Stimulated activated CD4-positive, alpha-beta T cell treated with anti-CD3 and anti-CD28 coated beads, Interleukin-12 subunit alpha, Interleukin-12 subunit beta, amount 100 ng/mL, for 48 hours (primary cell): ENCODE measurements at regions not wholly inside any gene's neighbourhood (a gene's known extent, or its start where the extent isn't known, plus 50 kb on each side); places are given as distances from the start of the nearest gene placed in this dataset.

Experiments used
- DNase-seq, 3 donors: peaks; one replicate each; pipeline ENCODE4 v3.0.0-alpha.2; 2020; ENCODE audit warnings: low read depth in 2 of 3, low spot score in 1 of 3

GRCh38 chr12:25824734-25825133 lies 133.7 kb upstream of the RASSF8 start:
- no peak for DNase-seq

DNA sequence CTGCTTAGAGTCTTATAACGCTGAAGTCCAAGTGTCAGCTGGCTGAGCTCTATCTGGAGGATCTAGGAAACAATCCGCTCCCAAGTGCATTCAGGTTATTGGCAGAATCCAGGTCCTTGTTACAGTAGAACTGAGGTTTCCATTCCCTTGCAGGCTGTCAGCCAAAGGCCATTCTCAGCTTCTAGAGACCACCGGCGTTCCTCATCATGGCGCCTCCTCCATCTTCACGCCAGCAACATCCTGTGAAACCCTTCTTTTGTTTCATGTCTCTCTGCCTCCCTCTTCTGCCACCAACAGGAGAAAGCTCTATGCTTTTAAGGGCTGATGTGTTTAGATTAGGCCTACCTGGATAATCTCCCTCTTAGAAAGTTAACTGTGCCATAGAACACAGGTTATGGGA lies 133.0 kb upstream of the RASSF8 start:
- no peak for DNase-seq

GRCh38 chr12:25827141-25827540 lies 131.3 kb upstream of the RASSF8 start:
- no peak for DNase-seq

- no peak for DNase-seq
Measured at GRCh38 chr12:25827747-25828146, 130.7 kb upstream of the RASSF8 start.

DNA sequence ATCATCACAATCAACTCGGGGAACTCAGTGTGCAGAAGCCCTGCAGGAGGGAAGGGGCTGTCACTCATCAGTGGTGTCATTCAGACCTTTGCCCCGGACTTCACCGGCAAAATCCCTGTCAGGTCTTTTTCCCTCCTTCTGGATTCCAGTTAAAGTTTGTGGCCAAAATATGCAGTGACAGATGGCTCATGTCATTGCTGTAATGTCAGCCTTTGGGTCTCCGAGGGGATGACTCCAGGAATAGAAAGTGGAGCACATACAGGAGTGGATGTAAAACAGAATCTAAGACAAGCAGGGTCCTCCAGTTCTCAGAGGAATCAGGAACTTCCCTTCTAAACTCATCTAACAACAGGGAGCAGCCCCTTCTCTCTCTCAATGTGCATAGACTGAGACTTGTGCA lies 130.3 kb upstream of the RASSF8 start:
- no peak for DNase-seq

- no peak for DNase-seq
Measured at GRCh38 chr12:25829192-25829591, 129.3 kb upstream of the RASSF8 start.

DNA sequence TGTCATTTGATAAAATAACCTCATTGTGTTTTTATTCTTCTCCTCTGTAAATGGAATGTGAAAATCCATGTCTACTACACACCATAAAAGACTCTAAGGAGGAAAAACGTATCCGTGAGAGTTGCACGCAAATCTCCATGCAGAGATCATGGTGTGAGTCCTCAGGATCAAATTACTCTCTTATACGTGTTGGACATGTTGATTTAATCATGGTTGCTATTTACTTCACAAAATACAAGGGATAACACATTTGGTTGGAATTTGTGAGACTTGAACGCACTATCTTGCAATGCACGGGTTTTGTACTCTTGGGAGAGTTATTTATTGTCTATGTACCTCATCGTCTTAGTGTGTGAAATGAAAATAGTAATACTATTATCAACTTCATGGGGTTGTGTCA lies 128.0 kb upstream of the RASSF8 start:
- DNase-seq = no peak

DNA sequence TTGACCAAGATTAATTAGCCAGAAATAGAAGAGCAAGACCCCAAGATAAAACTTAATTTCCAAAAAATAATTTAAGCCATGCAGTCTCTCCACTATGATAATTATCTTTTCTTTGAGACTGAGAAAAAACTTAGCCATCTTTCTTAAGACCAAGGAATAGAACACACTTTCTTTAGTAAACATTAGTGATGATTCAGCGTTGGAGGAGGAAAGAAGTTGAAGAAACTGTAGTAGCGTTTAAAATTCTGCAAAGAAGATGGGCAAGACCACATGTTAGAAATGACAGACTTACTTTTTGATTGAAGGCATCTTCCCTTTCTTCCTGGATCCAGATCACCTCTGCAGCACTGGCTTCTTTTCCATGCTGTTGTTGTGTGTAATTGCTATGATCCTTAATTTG lies 124.8 kb upstream of the RASSF8 start:
- no peak for DNase-seq

GRCh38 chr12:25835385-25835784 lies 123.1 kb upstream of the RASSF8 start:
- DNase-seq = no peak

DNA sequence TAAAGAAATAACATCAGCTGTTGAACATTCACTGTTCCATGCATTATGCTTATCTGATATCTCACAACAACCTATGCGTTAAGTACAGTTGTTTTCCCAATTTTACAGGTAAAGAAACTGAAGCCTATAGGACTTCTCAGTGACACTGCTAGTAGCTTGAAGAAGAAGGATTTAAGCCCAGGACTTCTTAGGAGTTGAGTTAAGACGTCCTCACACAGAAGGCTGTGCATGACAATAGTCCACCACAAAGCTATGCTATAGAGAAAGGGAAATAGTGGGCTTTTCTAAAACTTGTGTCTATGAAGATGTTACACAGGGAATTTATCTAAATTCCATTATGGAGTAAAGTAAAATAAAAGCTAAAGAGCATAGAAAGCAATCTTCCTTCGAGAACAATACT lies 120.5 kb upstream of the RASSF8 start:
- no peak for DNase-seq

DNA sequence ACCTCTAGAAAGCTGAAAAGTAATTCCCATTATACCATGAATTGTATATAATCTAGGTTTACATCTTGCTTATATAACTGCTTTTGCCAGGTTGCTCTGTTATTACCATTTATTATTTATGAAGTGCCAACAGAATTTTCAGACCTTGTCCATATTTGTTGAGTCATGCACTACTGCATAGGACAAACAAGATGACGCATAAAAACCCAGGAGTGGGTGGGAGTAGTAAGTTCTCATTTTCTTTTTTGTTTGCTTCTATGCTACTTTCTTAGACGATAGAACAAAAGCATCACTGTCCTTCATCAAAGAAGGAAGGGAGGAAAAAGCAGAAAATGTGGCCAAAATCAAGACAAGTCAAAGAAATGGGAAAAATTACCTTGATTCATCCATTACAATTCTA lies 119.0 kb upstream of the RASSF8 start:
- DNase-seq = no peak

GRCh38 chr12:25840678-25841465 lies 117.6 kb upstream of the RASSF8 start:
- DNase-seq = no peak

DNA sequence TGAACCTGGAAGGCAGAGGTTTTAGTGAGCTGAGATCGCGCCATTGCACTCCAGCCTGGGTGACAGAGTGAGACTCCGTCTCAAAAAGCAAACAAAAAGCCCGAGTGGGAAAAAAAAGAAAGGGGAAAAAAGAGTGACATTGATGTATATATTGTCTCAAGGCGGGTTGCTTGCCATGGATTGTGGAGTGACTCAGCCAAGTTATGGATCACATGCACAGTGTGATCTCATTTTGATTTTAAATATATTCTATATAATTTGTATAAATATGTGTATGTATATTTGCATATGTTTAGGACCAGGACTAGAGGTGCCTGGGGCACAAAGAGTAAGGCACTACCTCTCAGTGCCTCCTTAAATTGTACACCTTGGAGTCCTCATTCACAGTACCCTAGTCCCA lies 116.2 kb upstream of the RASSF8 start:
- no peak for DNase-seq

DNA sequence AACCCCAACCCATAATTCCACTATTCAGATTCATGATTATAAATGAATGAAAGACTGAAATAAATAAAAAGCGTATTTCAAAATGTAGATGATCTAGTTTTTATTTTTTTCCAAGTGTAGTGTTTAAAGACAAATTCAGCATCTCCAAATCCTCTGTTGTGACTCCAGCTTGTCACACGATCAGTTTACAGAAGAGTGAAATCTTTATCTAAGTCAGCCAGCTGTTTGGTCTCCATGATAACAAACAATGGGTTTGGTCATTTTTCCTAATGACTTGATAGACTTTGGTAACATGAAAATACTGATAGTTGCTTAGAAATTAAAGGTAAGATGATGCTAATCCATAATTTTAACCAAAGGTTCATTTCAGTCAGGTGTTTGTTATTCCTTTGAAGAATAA lies 114.5 kb upstream of the RASSF8 start:
- DNase-seq = no peak

GRCh38 chr12:25845415-25845814 lies 113.1 kb upstream of the RASSF8 start:
- DNase-seq = no peak

DNA sequence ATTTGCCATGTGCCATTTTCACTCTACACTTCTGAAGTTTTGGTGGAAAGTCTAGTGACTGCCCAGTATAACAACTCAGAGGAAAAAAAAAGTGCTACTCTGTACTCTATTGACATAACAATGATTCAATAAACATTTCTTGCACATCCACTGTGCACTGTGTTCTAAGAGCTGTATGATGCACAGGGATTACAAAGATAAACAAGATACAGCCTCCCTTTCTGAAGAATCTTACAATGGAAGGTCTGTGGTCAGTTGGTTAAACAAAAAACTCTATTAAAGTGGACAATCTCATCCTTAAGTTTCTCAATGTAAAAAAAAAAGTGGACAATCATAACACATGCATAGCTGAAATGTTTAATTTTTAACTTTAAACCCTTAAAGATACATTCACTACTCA lies 105.7 kb upstream of the RASSF8 start:
- no peak for DNase-seq

DNA sequence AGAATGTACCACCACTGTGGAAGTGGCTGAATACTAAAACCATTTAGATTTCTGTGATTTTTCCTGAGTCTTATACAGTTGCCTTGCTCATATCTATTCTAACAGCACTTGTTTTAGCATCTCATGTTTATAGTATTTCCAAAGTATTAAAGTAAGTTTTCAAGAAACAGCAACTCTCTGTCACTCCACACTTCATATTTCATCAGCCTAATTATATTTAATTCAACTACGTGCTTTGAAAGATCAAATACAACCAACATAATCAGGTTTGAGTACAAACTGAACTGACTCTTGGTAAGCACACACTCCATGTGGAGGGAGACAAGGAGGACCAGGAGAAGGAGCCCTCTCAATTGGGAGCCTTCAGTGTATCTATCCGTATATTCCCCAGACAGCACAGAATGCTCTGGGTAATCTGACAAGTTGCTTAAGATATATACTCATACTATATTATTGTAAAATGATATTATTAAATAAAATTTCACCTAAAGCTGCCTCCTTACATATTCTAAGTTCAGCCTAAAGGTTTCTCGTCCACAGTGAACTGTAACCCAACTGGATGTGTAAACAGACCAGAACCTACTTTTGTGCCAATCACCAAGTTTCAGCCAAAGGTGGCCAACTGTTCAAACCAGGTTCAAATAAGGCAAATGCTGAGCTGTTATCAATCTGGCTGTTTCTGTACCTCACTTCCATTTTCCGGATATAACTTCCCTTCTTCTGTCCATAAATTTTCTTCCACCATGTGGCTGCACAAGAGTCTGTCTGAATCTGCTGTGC lies 105.0 kb upstream of the RASSF8 start:
- DNase-seq = no peak

DNA sequence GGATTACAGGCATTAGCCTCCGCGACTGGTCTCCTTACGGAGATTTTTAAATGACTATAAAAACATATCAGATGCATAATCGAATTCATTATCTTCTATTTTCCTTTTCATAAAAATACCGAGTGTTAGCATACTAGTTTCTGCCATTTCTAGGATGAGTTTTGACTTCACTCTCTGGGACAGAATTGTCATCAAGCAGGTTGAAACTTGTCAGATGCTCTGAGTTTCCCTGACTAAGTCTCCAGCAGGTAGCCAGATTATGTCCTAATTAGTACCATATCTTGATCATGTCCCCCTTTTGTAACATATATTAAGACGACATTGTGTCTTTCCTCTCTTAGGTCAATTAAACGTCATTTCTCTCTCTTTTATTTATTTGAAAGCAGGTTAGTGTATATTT lies 103.5 kb upstream of the RASSF8 start:
- no peak for DNase-seq

DNA sequence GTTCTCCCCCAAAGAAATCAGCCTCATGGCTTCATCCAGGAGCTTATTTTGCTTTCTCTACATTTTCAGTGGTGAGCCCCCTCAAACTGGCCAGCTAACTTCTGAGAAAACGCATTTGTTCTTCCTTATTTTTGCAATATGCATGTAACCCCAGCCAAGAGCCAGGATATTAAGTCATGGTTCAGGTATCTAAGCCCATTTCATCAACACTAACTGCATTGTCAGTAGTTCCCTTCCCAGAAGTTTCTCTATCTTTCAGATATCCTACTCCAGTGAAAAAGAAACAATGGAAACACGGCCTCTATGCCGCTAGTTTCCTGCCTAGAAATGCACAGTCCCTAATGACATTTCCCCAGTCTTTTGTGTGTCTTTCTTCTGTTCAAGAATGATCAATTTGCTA lies 102.8 kb upstream of the RASSF8 start:
- no peak for DNase-seq

DNA sequence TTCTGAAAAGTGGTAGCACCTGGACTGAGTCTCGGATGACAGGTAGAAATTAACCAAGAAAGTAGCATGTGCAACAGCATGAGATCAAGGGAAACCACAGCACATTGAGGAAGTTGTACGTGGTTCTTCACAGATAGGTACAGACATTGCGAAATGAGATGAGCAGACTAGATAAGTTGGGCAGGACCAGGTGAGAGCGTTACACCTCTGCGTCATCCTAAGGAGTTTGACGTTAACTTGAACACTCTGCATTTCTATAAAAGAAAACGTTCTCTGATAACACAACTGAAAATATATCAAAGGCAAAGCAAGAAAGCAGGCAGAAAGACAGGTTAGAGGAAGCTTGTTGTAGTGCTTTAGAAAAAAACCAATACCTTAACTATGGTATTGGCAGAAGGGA lies 98.5 kb upstream of the RASSF8 start:
- DNase-seq = no peak

DNA sequence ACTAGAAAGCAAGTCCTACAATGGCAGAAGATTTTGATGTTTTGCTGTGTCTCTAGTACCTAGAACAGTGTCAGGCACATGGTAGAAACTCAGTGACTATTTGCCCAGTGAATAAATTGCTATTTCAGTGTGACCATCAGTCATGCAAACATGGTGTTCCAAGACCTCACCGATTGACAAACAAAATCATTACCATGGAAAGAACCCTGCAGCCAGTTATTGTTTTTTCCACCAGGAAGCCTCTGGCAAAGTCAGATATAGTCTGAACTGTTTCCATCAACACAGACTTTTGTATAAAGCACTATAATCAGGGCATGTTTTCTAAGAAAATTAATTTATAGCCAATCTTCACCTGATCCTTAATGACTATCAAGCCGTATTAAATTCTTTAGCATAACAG lies 97.3 kb upstream of the RASSF8 start:
- DNase-seq = no peak

- DNase-seq = no peak
Measured at GRCh38 chr12:25864306-25865276, 93.9 kb upstream of the RASSF8 start.
